Activated gamma-delta T cell treated with Interleukin-2 at 50 U/mL for 16 hours (primary cell): ENCODE measurements at regions not wholly inside any gene's neighbourhood (a gene's known extent, or its start where the extent isn't known, plus 50 kb on each side); places are given as distances from the start of the nearest gene placed in this dataset.
"Not testable (repeated sequence)": the region's sequence is repeated elsewhere in the genome, so short reads cannot be mapped to it uniquely, and the experiment has no call there.

Experiments
- DNase-seq: peaks from one replicate; pipeline ENCODE4 v3.0.0-alpha.2; 2020

- no peak for DNase-seq
Measured at GRCh38 chr14:65972891-65973290, 513.3 kb upstream of the CCDC196 start.

DNA sequence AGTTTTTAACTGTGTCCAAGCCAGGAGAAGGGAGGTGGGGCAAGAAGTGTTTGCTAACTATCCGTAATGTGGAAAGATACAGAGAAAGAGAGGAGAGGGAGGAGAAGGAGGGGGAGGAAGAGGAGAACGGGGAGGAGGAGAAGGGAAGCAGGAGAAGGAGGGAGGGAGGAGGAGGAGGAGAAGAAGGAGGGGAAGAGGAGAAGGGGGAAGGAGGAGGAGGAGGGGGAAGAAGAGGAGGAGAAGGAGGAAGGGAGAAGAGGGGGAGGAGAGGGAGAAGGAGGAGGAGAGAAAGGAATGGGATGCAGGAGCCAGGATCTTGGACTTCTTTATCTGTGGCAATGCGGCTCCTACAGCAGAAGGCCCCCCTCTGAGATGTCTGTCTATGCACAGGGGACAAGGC, 510.3 kb upstream of the CCDC196 start:
- DNase-seq, result no peak

GRCh38 chr14:65976761-65977404, 509.3 kb upstream of the CCDC196 start:
- no peak for DNase-seq

GRCh38 chr14:65981192-65981843, 504.9 kb upstream of the CCDC196 start:
- no peak for DNase-seq

DNA sequence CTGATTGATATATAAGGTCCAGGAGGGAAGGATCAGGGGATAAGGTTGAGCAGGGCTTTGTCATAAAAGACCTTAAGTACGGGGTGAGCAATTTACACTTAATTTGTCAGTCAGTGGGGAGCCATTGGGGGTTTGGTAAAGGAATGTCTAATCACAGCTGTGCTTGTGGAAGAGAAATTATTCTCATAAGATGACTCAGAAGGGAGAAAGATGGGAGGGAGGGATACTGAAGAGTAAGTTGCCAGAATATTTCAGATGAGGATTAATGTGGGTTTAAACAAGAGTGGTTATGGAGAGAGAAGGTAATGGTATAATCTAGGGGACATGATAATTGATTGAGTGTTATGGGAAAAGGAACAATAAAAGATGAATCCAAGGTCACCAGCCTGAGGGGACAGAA, 500.1 kb upstream of the CCDC196 start:
- DNase-seq, result no peak

DNA sequence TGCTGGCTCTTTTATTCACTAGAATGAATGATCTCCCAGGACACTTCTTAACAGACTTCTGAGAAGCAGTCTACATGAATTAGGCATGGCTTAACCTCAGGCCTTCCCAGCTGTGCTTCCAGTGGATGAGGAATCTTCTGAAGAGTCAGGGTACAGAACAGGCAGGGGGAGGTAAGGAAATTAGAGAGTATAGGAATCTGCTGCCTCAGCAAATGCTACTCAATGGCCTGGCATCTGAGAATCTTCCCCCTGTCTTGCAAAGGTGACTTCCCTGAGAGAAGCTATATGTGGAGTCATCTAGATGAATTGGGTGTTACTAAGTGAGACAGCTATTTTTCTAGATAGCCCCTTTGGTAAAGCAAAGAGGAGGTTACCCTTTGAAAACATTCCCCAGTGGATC, 496.2 kb upstream of the CCDC196 start:
- DNase-seq, result no peak

DNA sequence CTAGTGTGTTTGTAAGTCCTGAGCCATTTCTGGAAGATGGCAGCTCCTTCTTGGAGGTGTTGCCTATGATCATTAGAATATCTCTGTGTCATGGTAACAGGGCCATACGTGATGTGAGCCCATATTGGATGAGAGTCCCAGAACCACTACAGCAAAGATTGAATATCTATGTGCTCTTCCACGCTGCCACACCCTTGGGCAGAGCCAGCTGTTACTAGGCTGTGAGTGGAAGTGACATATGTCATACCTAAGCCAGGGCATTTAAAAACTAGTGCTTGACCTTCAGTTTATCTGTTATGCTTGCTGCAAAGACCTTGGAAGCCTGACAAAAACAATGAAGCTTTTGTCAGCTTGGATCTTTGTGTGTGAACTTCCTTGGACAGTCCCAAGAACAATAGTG, 495.1 kb upstream of the CCDC196 start:
- DNase-seq, result no peak

DNA sequence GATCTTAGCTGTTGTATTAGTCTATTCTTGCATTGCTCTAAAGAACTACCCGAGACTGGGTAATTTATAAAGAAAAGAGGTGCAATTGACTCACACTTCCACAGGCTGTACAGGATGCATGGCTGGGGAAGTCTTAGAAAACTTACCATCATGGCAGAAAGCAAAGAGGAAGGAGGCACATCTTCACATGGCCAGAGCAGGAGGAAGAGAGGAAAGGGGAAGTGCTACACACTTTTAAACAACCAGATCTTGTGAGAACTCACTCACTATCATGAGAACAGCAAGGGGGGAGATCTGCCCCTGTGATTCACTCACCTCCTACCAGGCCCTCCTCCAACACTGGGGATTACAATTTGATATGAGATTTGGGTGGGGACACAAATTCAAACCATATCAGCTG, 494.2 kb upstream of the CCDC196 start:
- not testable (repeated sequence) for DNase-seq

DNA sequence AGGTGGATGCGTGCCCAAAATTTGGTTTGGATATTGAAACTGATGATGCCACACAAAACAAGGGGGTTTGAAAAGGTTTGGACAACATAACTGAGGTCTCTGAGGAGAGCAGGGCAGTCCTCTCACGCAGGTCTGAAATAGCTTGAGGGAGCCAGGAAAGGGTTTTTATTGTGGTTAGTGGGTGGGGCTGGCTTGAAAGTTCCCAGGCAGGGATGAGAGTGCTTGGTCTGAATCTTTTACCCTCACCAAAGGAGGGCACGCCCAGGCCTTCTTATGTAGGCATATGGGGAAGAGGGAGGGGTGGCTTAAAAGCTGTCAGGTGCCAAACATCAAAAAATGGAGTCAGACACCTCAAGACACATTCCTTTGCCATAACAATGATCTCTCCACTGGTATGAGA, 493.1 kb upstream of the CCDC196 start:
- no peak for DNase-seq

- no peak for DNase-seq
Measured at GRCh38 chr14:65993996-65994395, 492.2 kb upstream of the CCDC196 start.

- no peak for DNase-seq
Measured at GRCh38 chr14:65997347-65997746, 488.8 kb upstream of the CCDC196 start.

DNA sequence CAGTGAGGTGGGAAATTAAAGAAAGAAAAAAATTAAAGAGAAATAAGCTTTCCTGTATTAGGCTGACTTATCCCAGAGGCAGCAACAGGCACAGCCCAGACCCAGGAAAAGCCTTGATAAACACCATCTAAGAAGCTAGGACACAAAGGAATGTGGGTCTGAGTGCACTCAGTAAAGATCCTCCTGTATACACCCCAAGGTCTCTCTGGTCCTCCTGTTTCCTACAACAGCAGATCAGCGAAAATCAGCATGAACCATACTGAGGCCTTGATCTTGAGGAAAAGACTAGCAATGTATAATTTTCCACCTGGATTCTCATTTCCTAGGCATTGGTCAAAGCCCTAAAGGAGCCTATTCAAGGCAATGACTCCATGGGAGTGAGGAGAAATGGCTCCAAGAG, 486.3 kb upstream of the CCDC196 start:
- DNase-seq, result no peak

- no peak for DNase-seq
Measured at GRCh38 chr14:66000766-66001165, 485.4 kb upstream of the CCDC196 start.

GRCh38 chr14:66001356-66001755, 484.8 kb upstream of the CCDC196 start:
- no peak for DNase-seq

- no peak for DNase-seq
Measured at GRCh38 chr14:66003082-66003730, 483.0 kb upstream of the CCDC196 start.

- DNase-seq, result no peak
Measured at GRCh38 chr14:66005900-66006434, 480.2 kb upstream of the CCDC196 start.

DNA sequence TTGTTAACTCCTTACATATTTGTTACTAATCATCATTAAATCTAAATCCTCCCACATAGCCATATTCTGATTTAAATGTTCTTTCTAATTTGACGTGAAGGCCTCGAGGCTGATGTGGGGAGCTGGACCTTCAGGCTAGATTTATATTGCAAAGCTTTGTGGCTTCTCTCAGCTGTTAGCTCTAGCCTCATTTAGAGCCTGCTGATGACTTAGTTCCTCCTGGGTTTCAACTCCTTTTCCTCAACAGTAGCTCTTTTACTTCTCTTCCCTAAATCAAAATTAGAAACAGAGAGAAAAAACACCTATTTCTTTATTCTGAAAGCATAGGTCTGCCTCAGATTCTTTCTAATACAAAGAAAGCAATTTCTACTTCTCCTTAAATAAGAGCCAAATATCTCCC, 477.5 kb upstream of the CCDC196 start:
- DNase-seq, result no peak

GRCh38 chr14:66009089-66009488, 477.1 kb upstream of the CCDC196 start:
- no peak for DNase-seq

DNA sequence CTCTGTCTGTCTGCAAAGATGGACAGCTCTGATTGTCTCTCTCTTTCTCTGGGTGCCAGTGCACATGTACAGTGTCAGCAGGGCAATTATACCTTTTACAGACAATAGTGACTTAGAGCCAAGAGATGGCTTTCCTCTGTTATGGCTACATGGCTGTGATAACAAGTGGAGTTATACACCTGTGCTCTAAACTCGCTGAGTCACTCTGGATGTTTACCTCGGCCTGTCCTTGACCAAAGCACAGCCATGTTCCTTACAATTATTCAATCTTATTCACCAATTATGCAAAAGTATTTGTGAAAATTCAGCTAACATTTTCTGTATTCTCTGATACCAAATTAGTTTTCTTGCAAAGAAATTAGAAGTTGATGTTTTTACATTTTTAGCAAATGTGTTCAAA, 475.5 kb upstream of the CCDC196 start:
- DNase-seq, result no peak

GRCh38 chr14:66011855-66012254, 474.3 kb upstream of the CCDC196 start:
- DNase-seq, result no peak

GRCh38 chr14:66013607-66014006, 472.6 kb upstream of the CCDC196 start:
- not testable (repeated sequence) for DNase-seq

- no peak for DNase-seq
Measured at GRCh38 chr14:66015071-66015780, 470.9 kb upstream of the CCDC196 start.

DNA sequence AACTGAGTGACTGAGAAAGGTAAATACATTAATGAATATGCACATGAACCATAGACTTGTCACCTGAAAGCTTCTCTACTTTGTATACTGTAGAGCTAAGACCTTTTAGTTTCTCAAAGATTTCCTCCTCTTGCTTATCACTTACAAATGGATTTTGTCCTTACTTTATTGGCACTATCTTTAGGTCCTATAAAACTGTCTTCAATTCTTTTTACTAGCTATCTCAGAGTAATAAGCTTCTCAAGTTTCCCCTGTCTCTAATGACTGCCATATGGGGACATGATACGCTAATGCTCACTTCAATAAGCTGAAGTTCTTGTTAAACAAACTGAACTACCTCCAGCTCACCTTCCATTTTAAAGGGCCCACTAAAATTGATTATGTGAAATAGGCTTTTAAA, 468.2 kb upstream of the CCDC196 start:
- no peak for DNase-seq

DNA sequence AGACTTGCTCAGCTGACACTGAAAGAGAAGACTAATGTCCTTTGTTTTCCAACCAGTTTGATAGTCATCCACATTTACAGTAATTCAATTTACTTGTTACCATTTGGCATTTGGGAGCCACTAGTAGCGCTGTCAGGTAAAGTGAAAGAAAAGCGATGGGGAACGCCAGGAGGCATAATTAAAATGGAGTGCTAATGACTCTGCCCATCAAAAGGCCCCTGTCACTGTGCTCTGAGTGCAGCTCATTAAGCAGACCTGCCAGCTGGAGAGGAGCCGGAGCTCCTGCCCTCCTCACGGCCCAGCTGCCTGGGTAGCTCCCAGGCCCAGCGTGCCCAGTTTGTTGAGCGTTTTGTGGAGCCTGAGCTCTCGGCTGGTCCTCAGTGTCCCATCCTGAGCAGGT, 463.6 kb upstream of the CCDC196 start:
- no peak for DNase-seq
